Loucy (cell line): ENCODE measurements at regions not wholly inside any gene's neighbourhood (a gene's known extent, or its start where the extent isn't known, plus 50 kb on each side); places are given as distances from the start of the nearest gene placed in this dataset.

ENCODE experiments used
- EZH2phosphoT487 ChIP-seq: fragments of 200-600 bp; IDR thresholded peaks from 2 replicates; pipeline ENCODE4 v1.6.1; 2018; ENCODE audit warnings: antibody characterized with exemption, mild to moderate bottlenecking, moderate library complexity, borderline replicate concordance
- TF ChIP-seq, protein P1 (sequence below): fragments of 200-600 bp; sonication (generic); conservative IDR thresholded peaks from 2 replicates; pipeline ENCODE4 v1.5.1; 2014; ENCODE audit warnings: mild to moderate bottlenecking, antibody characterized with exemption, low read length

GRCh38 chr20:12133553-12133952, 215.9 kb downstream of the BTBD3 start:
- TF ChIP-seq, protein P1, sequence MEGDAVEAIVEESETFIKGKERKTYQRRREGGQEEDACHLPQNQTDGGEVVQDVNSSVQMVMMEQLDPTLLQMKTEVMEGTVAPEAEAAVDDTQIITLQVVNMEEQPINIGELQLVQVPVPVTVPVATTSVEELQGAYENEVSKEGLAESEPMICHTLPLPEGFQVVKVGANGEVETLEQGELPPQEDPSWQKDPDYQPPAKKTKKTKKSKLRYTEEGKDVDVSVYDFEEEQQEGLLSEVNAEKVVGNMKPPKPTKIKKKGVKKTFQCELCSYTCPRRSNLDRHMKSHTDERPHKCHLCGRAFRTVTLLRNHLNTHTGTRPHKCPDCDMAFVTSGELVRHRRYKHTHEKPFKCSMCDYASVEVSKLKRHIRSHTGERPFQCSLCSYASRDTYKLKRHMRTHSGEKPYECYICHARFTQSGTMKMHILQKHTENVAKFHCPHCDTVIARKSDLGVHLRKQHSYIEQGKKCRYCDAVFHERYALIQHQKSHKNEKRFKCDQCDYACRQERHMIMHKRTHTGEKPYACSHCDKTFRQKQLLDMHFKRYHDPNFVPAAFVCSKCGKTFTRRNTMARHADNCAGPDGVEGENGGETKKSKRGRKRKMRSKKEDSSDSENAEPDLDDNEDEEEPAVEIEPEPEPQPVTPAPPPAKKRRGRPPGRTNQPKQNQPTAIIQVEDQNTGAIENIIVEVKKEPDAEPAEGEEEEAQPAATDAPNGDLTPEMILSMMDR: no peak
- TF ChIP-seq EZH2phosphoT487: no peak
